ENCODE measurements at regions not wholly inside any gene's neighbourhood (a gene's known extent, or its start where the extent isn't known, plus 50 kb on each side); places are given as distances from the start of the nearest gene placed in this dataset.

- Histone ChIP-seq H3K9me3 (ENCODE audit: control insufficient read depth, insufficient read depth, low read length) (no peaks in the 10 kb centered on the region), H3K36me3 (ENCODE audit: control insufficient read depth, insufficient read depth, low read length) (no peaks in the 10 kb centered on the region), H3K27me3 (ENCODE audit: control insufficient read depth, insufficient read depth, low read length) (no peaks in the 10 kb centered on the region), H3K4me3 (ENCODE audit: low read depth, low read length) (no peak overlapping the region), H3K27ac (ENCODE audit: low read depth, low read length) (no peak overlapping the region), H3K4me1 (ENCODE audit: control insufficient read depth, insufficient read depth, low read length) (no peaks in the 10 kb centered on the region)
- 33% methylated on average over 2 of the region's 7 CpGs for WGBS (ENCODE audit: insufficient coverage)
- DNase-seq (ENCODE audit: low read depth in 4 of 6, low spot score in 6 of 6), result peak in 2 of 6 donors; percentile 25 to 52
These were observed 277.3 kb downstream of the CDH9 start for GRCh38 chr5:26761045-26761444.

- no CpG with 5 or more reads among the region's 2 CpGs for WGBS (ENCODE audit: insufficient coverage)
- H3K4me3 ChIP-seq (ENCODE audit: low read depth, low read length), result no peak overlapping the region
- no peak for DNase-seq (ENCODE audit: low read depth in 4 of 6, low spot score in 6 of 6)
These were observed 280.4 kb downstream of the CDH9 start for GRCh38 chr5:26757941-26758340.

GRCh38 chr5:26749829-26750228 is 288.6 kb downstream of the CDH9 start:
- H3K27ac ChIP-seq (ENCODE audit: low read depth, low read length), result no peak overlapping the region
- no peaks in the 10 kb centered on the region for H3K27me3 ChIP-seq (ENCODE audit: control insufficient read depth, insufficient read depth, low read length)
- H3K4me3 ChIP-seq (ENCODE audit: low read depth, low read length), result no peak overlapping the region
- no peaks in the 10 kb centered on the region for H3K36me3 ChIP-seq (ENCODE audit: control insufficient read depth, insufficient read depth, low read length)
- DNase-seq (ENCODE audit: low read depth in 4 of 6, low spot score in 6 of 6), result no peak
- H3K9me3 ChIP-seq (ENCODE audit: control insufficient read depth, insufficient read depth, low read length), result no peaks in the 10 kb centered on the region
- no peaks in the 10 kb centered on the region for H3K4me1 ChIP-seq (ENCODE audit: control insufficient read depth, insufficient read depth, low read length)
- WGBS (ENCODE audit: insufficient coverage), result no CpG with 5 or more reads among the region's 1 CpG

More at GRCh38 chr5:26757941-26758340, 280.4 kb downstream of the CDH9 start:
- H3K4me1 ChIP-seq (ENCODE audit: control insufficient read depth, insufficient read depth, low read length), result no peaks in the 10 kb centered on the region
- no peak overlapping the region for H3K27ac ChIP-seq (ENCODE audit: low read depth, low read length)
- H3K9me3 ChIP-seq (ENCODE audit: control insufficient read depth, insufficient read depth, low read length), result no peaks in the 10 kb centered on the region
- H3K27me3 ChIP-seq (ENCODE audit: control insufficient read depth, insufficient read depth, low read length), result no peaks in the 10 kb centered on the region
- no peaks in the 10 kb centered on the region for H3K36me3 ChIP-seq (ENCODE audit: control insufficient read depth, insufficient read depth, low read length)

- H3K9me3 ChIP-seq (ENCODE audit: control insufficient read depth, insufficient read depth, low read length), result no peaks in the 10 kb centered on the region
- H3K36me3 ChIP-seq (ENCODE audit: control insufficient read depth, insufficient read depth, low read length), result no peaks in the 10 kb centered on the region
- no peak overlapping the region for H3K4me3 ChIP-seq (ENCODE audit: low read depth, low read length)
- no peaks in the 10 kb centered on the region for H3K4me1 ChIP-seq (ENCODE audit: control insufficient read depth, insufficient read depth, low read length)
- no peak for DNase-seq (ENCODE audit: low read depth in 4 of 6, low spot score in 6 of 6)
- H3K27ac ChIP-seq (ENCODE audit: low read depth, low read length), result no peak overlapping the region
- H3K27me3 ChIP-seq (ENCODE audit: control insufficient read depth, insufficient read depth, low read length), result no peaks in the 10 kb centered on the region
These were observed 298.2 kb downstream of the CDH9 start for GRCh38 chr5:26740182-26740581.

- Histone ChIP-seq H3K4me3 (ENCODE audit: low read depth, low read length) (no peak overlapping the region), H3K27me3 (ENCODE audit: control insufficient read depth, insufficient read depth, low read length) (no peaks in the 10 kb centered on the region), H3K9me3 (ENCODE audit: control insufficient read depth, insufficient read depth, low read length) (no peaks in the 10 kb centered on the region), H3K27ac (ENCODE audit: low read depth, low read length) (no peak overlapping the region), H3K36me3 (ENCODE audit: control insufficient read depth, insufficient read depth, low read length) (no peaks in the 10 kb centered on the region), H3K4me1 (ENCODE audit: control insufficient read depth, insufficient read depth, low read length) (no peaks in the 10 kb centered on the region)
- DNase-seq (ENCODE audit: low read depth in 4 of 6, low spot score in 6 of 6), result no peak
- WGBS (ENCODE audit: insufficient coverage), result no CpG with 5 or more reads among the region's 1 CpG
These were observed 300.8 kb downstream of the CDH9 start for GRCh38 chr5:26737348-26738265.

GRCh38 chr5:26727916-26728315 is 310.5 kb downstream of the CDH9 start:
- H3K4me3 ChIP-seq (ENCODE audit: low read depth, low read length), result no peak overlapping the region
- no peak overlapping the region for H3K27ac ChIP-seq (ENCODE audit: low read depth, low read length)
- H3K36me3 ChIP-seq (ENCODE audit: control insufficient read depth, insufficient read depth, low read length), result no peaks in the 10 kb centered on the region
- no CpG with 5 or more reads among the region's 3 CpGs for WGBS (ENCODE audit: insufficient coverage)
- H3K4me1 ChIP-seq (ENCODE audit: control insufficient read depth, insufficient read depth, low read length), result no peaks in the 10 kb centered on the region
- H3K27me3 ChIP-seq (ENCODE audit: control insufficient read depth, insufficient read depth, low read length), result no peaks in the 10 kb centered on the region
- DNase-seq (ENCODE audit: low read depth in 4 of 6, low spot score in 6 of 6), result no peak
- no peaks in the 10 kb centered on the region for H3K9me3 ChIP-seq (ENCODE audit: control insufficient read depth, insufficient read depth, low read length)

GRCh38 chr5:26719803-26720202 is 318.6 kb downstream of the CDH9 start:
- H3K27ac ChIP-seq (ENCODE audit: low read depth, low read length), result no peak overlapping the region
- H3K9me3 ChIP-seq (ENCODE audit: control insufficient read depth, insufficient read depth, low read length), result no peaks in the 10 kb centered on the region
- no peaks in the 10 kb centered on the region for H3K27me3 ChIP-seq (ENCODE audit: control insufficient read depth, insufficient read depth, low read length)
- no peak overlapping the region for H3K4me3 ChIP-seq (ENCODE audit: low read depth, low read length)
- H3K4me1 ChIP-seq (ENCODE audit: control insufficient read depth, insufficient read depth, low read length), result no peaks in the 10 kb centered on the region
- peak in 1 of 6 donors; percentile 34 for DNase-seq (ENCODE audit: low read depth in 4 of 6, low spot score in 6 of 6)
- H3K36me3 ChIP-seq (ENCODE audit: control insufficient read depth, insufficient read depth, low read length), result no peaks in the 10 kb centered on the region

- H3K27me3 ChIP-seq (ENCODE audit: control insufficient read depth, insufficient read depth, low read length), result no peaks in the 10 kb centered on the region
- no peak overlapping the region for H3K27ac ChIP-seq (ENCODE audit: low read depth, low read length)
- peak in 5 of 6 donors; percentile 20 to 80 (median 39) for DNase-seq (ENCODE audit: low read depth in 4 of 6, low spot score in 6 of 6)
- no peak overlapping the region for H3K4me3 ChIP-seq (ENCODE audit: low read depth, low read length)
- H3K4me1 ChIP-seq (ENCODE audit: control insufficient read depth, insufficient read depth, low read length), result no peaks in the 10 kb centered on the region
- no peaks in the 10 kb centered on the region for H3K36me3 ChIP-seq (ENCODE audit: control insufficient read depth, insufficient read depth, low read length)
- WGBS (ENCODE audit: insufficient coverage), result no CpG with 5 or more reads among the region's 2 CpGs
- no peaks in the 10 kb centered on the region for H3K9me3 ChIP-seq (ENCODE audit: control insufficient read depth, insufficient read depth, low read length)
These were observed 337.5 kb downstream of the CDH9 start for GRCh38 chr5:26700759-26701384.

- no peak overlapping the region for H3K27ac ChIP-seq (ENCODE audit: low read depth, low read length)
- 93% methylated on average over 3 of the region's 5 CpGs for WGBS (ENCODE audit: insufficient coverage)
These were observed 345.4 kb downstream of the CDH9 start for GRCh38 chr5:26692952-26693351.

GRCh38 chr5:26691486-26691885 is 346.9 kb downstream of the CDH9 start:
- no peak for DNase-seq (ENCODE audit: low read depth in 4 of 6, low spot score in 6 of 6)

More at GRCh38 chr5:26692952-26693351, 345.4 kb downstream of the CDH9 start:
- H3K9me3 ChIP-seq (ENCODE audit: control insufficient read depth, insufficient read depth, low read length), result no peaks in the 10 kb centered on the region
- no peaks in the 10 kb centered on the region for H3K27me3 ChIP-seq (ENCODE audit: control insufficient read depth, insufficient read depth, low read length)
- no peaks in the 10 kb centered on the region for H3K4me1 ChIP-seq (ENCODE audit: control insufficient read depth, insufficient read depth, low read length)
- no peaks in the 10 kb centered on the region for H3K36me3 ChIP-seq (ENCODE audit: control insufficient read depth, insufficient read depth, low read length)
- no peak for DNase-seq (ENCODE audit: low read depth in 4 of 6, low spot score in 6 of 6)
- no peak overlapping the region for H3K4me3 ChIP-seq (ENCODE audit: low read depth, low read length)

More at GRCh38 chr5:26691486-26691885, 346.9 kb downstream of the CDH9 start:
- no peak overlapping the region for H3K4me3 ChIP-seq (ENCODE audit: low read depth, low read length)
- H3K27ac ChIP-seq (ENCODE audit: low read depth, low read length), result no peak overlapping the region
- no peaks in the 10 kb centered on the region for H3K36me3 ChIP-seq (ENCODE audit: control insufficient read depth, insufficient read depth, low read length)
- H3K9me3 ChIP-seq (ENCODE audit: control insufficient read depth, insufficient read depth, low read length), result no peaks in the 10 kb centered on the region
- no peaks in the 10 kb centered on the region for H3K27me3 ChIP-seq (ENCODE audit: control insufficient read depth, insufficient read depth, low read length)
- no peaks in the 10 kb centered on the region for H3K4me1 ChIP-seq (ENCODE audit: control insufficient read depth, insufficient read depth, low read length)

All from spinal cord (tissue), 9 donors.